Mucosa of rectum (tissue), 2 donors: ENCODE measurements at regions not wholly inside any gene's neighbourhood (a gene's known extent, or its start where the extent isn't known, plus 50 kb on each side); places are given as distances from the start of the nearest gene placed in this dataset.

Experiments used
- H3K27ac ChIP-seq, 2 donors: one replicate each; pipeline ENCODE4 v1.7.0; 2013; ENCODE audit warnings: inconsistent platforms in 2 of 2, low read depth in 2 of 2, low read length in 2 of 2
- H3K27me3 ChIP-seq, 2 donors: one replicate each; pipeline ENCODE4 v1.7.0; 2013; ENCODE audit warnings: low read length in 2 of 2; ENCODE audit not compliant: control insufficient read depth in 2 of 2, insufficient read depth in 2 of 2
- H3K36me3 ChIP-seq, 2 donors: one replicate each; pipeline ENCODE4 v1.7.0; 2013; ENCODE audit warnings: low read length in 2 of 2; ENCODE audit not compliant: control insufficient read depth in 2 of 2, insufficient read depth in 2 of 2
- H3K4me1 ChIP-seq, 2 donors: one replicate each; pipeline ENCODE4 v1.7.0; 2013; ENCODE audit warnings: low read length in 2 of 2, mild to moderate bottlenecking in 1 of 2; ENCODE audit not compliant: control insufficient read depth in 2 of 2, insufficient read depth in 2 of 2
- H3K4me3 ChIP-seq, 2 donors: one replicate each; pipeline ENCODE4 v1.7.0; 2013; ENCODE audit warnings: low read length in 2 of 2
- H3K9ac ChIP-seq, 2 donors: one replicate each; pipeline ENCODE4 v1.7.0; 2013; ENCODE audit warnings: low read length in 2 of 2, low read depth in 1 of 2, mild to moderate bottlenecking in 1 of 2
- H3K9me3 ChIP-seq, 2 donors: one replicate each; pipeline ENCODE4 v1.7.0; 2013; ENCODE audit warnings: low read length in 2 of 2; ENCODE audit not compliant: control insufficient read depth in 2 of 2
- donor health status: healthy.
- donor health status: Normal muscosa, but diverticular disease.

DNA sequence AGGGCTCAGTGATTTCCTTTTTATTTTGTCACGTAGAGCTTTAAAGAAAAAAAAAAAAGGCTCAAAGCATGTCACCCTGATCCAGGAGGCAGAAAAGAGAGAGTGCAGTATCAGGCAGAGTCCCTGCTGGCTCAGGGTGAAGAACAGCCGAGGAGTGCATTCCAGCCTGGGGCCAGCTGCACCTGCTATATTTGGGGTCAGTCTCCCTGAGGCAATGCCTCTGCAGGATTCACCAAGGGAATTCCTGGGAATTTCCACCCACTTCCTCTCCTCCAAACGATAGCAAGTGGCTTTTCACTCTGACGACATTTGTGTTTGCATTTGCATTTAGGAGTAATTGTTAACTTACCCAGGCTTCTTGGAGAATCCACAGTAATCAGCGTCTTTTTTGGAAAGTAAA is 202.9 kb upstream of the CTNNB1 start:
- Histone ChIP-seq H3K27ac (no peak overlapping the region), H3K9me3 (no peaks in the 10 kb centered on the region), H3K4me1 (no peaks in the 10 kb centered on the region), H3K36me3 (no peaks in the 10 kb centered on the region), H3K9ac (no peak overlapping the region), H3K27me3 (no peaks in the 10 kb centered on the region), H3K4me3 (no peak overlapping the region)

DNA sequence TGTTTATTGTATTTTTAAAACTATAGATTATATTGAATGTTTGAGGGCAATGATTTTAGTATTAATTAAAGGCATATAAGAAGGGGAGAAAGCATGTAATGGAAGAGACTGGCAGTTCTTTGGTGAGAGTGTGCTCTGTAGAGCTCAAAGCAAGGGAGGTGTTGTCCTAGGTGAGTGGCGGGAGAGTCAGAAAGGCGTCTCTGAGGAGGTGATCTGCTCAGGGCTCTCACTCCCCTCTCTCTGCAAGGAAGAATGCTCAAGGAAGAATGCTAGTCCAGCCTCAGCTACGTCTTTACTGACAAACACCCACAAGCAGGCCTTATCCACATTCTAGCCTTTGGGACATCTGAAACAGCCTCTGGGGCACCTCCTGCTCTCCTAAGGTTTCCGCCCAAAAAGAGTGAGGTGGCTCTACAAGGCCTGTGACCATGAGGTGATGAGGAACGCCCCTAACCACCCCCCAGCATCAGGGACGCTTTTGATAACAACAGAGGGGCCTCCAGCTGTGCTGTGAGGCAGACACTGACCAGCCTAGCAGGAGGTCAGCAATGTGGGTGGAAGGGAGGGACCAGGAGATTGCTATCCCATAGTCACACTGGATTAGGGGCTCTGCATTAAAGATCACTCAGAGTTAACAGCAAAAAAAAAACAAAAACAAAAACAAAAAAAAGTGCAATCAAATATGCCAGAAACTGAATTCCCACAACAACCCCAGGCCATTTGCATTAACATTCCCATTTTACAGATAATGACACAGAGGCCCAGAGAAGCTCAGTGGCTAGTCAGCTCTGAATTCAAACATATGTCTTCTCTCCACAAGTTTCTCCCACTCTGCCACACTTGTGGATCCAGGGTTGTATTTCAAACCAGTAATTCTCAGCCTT is 202.2 kb upstream of the CTNNB1 start:
- Histone ChIP-seq H3K4me1 (no peaks in the 10 kb centered on the region), H3K27me3 (no peaks in the 10 kb centered on the region), H3K9ac (no peak overlapping the region), H3K36me3 (no peaks in the 10 kb centered on the region), H3K4me3 (no peak overlapping the region), H3K27ac (no peak overlapping the region), H3K9me3 (no peaks in the 10 kb centered on the region)

DNA sequence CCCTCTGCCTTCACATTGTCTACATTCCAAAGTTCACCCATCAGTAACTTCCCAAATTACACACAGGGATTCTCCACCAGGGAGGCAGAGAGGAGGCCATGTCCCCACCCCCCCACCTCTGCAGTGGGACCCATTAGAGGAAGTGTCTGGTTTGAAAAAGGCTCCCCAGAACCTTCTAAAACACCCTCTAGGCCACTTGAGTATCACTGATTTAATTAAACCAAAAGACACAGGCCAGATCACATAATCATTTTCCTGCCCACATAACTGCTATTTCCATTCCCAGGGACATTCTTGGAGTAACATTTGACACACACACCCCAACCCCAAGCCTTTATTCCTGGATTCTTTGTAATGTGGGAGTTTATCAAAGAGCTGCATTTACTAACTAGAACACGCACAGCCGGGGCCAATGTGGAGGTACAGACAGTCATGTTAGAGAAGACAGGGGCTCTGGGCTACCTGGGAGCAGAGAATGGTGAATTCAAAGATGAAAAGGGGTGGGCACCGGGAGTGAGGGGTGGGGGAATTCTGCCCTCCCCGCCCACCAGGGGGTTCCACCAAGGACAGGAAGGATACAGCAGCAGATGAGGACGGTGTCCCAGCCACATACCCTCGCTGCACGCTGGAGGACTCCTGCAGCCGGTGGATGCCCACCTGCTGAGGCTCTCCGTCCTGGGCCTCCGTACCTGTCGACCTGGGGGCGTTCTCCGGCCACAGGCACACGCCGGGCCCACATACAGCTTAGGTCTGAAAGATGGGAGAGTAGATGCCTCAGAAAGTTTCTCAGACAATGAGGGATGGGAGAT is 201.4 kb upstream of the CTNNB1 start:
- H3K36me3 ChIP-seq = no peaks in the 10 kb centered on the region
- no peaks in the 10 kb centered on the region for H3K4me1 ChIP-seq
- no peaks in the 10 kb centered on the region for H3K27me3 ChIP-seq
- H3K9ac ChIP-seq = no peak overlapping the region
- H3K9me3 ChIP-seq = no peaks in the 10 kb centered on the region
- H3K4me3 ChIP-seq = no peak overlapping the region
- no peak overlapping the region for H3K27ac ChIP-seq

DNA sequence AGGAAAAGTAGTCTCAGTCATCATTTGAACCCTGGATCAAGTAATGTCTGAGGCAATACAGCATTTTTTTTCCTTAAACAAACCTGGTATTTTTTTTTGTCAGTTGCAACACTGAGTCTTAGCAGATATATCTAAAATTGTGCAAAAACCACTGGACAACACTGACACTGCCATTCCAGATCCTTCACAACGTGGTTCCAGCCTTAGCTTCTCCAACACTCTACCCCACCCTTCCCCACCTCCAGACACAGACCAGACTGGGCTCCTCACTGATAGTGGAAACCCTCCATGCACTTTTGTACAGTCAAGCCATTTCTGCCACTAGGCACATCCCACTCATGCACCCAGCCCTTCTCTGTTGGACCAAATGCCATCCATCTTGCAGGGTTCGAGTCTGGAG is 199.6 kb upstream of the CTNNB1 start:
- H3K27me3 ChIP-seq = no peaks in the 10 kb centered on the region

DNA sequence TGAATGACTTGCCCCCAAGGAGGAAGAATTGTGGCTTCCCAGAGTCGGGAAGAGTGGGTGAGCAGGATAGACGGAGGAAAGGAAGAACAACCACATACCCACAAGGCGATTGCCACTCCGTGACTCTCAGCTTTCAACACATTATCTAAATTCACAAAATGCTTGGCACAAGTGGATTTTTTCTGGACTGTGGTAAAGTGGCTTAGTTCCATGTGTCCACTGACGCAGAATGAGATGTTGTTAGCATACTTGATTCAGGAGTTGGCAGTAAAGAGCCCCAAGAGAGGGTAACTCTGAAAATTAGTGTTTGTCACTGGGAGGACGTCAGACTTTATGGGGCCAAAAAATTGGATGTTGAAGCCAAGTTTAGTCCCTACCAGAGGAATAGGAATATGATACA is 198.8 kb upstream of the CTNNB1 start:
- no peaks in the 10 kb centered on the region for H3K9me3 ChIP-seq
- H3K27me3 ChIP-seq = no peaks in the 10 kb centered on the region
- H3K9ac ChIP-seq = no peak overlapping the region
- H3K4me1 ChIP-seq = no peaks in the 10 kb centered on the region
- H3K4me3 ChIP-seq = no peak overlapping the region
- H3K36me3 ChIP-seq = no peaks in the 10 kb centered on the region
- no peak overlapping the region for H3K27ac ChIP-seq

More for the DNA sequence above, 199.6 kb upstream of the CTNNB1 start:
- no peaks in the 10 kb centered on the region for H3K9me3 ChIP-seq
- no peaks in the 10 kb centered on the region for H3K36me3 ChIP-seq
- H3K4me3 ChIP-seq = no peak overlapping the region
- no peak overlapping the region for H3K27ac ChIP-seq
- H3K4me1 ChIP-seq = no peaks in the 10 kb centered on the region
- no peak overlapping the region for H3K9ac ChIP-seq

DNA sequence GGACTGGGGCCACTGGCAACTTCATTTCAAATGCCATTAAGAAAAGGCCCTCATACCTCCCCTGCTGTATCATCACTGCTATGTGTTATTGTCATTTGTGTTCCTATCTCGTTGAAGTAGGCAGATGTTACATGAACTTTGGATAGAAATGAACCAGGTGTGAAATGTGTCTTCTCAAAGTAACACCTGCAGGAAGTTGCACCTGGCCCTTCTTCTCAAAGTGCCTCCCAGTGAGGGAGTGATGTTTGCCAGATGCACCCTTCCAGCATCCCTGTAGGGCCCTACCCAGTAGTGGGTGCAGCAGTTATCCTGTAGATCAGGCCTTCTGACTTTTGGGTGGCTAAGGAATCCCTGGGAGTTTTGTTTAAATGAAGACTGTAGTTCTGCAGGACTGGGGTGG is 197.7 kb upstream of the CTNNB1 start:
- no peaks in the 10 kb centered on the region for H3K9me3 ChIP-seq
- no peak overlapping the region for H3K4me3 ChIP-seq
- H3K4me1 ChIP-seq = no peaks in the 10 kb centered on the region
- no peaks in the 10 kb centered on the region for H3K27me3 ChIP-seq
- no peak overlapping the region for H3K9ac ChIP-seq
- no peak overlapping the region for H3K27ac ChIP-seq
- no peaks in the 10 kb centered on the region for H3K36me3 ChIP-seq

DNA sequence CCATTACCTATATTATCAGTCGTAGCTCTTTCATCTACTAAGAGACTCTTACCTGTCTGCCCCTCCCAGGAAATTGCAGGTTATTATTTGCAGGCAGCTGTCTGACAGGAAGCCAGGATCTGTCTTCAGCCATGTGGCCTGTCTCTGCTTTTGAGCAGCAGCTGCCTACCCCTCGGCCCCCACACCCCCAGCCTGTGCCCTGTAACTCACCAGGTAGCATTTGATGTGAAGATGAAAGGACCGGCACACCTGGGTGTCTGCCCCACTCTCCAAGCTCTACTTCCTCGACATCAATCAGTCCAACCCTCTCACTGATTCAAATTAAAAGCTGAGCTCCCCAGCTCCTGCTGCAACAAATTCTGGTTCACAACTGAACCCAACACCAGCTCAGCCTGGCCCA is 197.2 kb upstream of the CTNNB1 start:
- no peak overlapping the region for H3K4me3 ChIP-seq
- H3K36me3 ChIP-seq = no peaks in the 10 kb centered on the region
- H3K4me1 ChIP-seq = no peaks in the 10 kb centered on the region
- H3K9ac ChIP-seq = no peak overlapping the region
- no peak overlapping the region for H3K27ac ChIP-seq
- H3K9me3 ChIP-seq = no peaks in the 10 kb centered on the region
- no peaks in the 10 kb centered on the region for H3K27me3 ChIP-seq

DNA sequence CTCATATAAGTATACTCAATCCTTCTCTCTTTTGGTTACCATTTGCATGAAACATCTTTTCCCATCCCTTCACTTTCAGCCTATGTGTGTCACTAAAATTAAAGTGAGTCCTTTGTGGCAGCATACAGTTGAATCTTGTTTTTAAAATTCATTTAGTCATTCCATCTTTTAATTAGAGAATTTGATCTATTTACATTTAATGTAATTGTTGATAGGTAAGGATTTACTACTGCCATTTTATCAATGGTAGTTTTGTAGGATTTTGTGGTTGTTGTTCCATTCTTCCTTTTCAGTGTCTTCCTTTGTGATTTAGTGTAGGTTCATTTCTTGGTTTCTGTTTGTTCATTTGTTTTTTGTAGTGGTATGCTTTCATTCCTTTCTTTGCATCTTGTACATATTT is 191.9 kb upstream of the CTNNB1 start:
- H3K9ac ChIP-seq = no peak overlapping the region
- no peaks in the 10 kb centered on the region for H3K9me3 ChIP-seq
- no peaks in the 10 kb centered on the region for H3K4me1 ChIP-seq
- H3K27ac ChIP-seq = no peak overlapping the region
- no peak overlapping the region for H3K4me3 ChIP-seq
- H3K36me3 ChIP-seq = no peaks in the 10 kb centered on the region
- H3K27me3 ChIP-seq = no peaks in the 10 kb centered on the region

DNA sequence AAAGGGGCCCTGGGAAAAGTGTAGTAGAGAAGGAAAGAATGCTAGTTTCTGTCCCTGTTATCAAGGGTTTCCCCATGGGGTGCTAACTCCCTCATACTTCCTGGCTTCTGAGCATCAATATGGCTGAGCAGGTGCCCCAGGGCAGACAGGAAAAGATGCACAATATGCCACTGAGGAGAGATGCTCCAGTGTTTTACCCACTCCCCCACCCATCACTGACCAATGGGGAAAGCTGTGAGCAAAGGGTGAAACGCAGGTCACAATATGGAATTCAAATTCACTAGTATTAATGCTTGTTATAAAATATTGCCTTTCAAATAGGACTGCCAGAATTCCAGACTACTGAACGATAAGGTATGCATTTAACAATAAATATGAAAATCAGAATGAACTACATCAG is 187.5 kb upstream of the CTNNB1 start:
- no peaks in the 10 kb centered on the region for H3K9me3 ChIP-seq
- H3K4me3 ChIP-seq = no peak overlapping the region
- H3K36me3 ChIP-seq = no peaks in the 10 kb centered on the region
- no peak overlapping the region for H3K9ac ChIP-seq
- H3K4me1 ChIP-seq = no peaks in the 10 kb centered on the region
- no peak overlapping the region for H3K27ac ChIP-seq
- H3K27me3 ChIP-seq = no peaks in the 10 kb centered on the region

DNA sequence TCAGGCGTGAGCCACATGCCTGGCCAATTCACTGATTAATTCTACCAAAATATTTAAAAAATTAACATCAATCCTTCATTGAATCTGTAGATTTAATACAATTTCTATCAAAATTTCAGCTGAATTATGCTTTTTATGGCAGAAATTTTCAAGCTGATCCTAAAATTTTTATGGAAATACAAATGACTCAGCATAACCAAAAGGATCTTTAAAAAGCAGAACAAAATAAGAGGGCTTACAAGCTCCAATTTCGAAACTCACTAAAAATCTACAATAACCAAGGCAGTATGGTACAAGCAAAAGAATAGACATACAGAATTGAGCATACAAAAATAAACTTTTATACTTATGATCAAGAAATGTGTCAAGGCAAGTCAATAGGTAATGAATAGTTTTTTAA is 180.4 kb upstream of the CTNNB1 start:
- H3K36me3 ChIP-seq = no peaks in the 10 kb centered on the region
- no peak overlapping the region for H3K27ac ChIP-seq
- no peaks in the 10 kb centered on the region for H3K27me3 ChIP-seq
- no peaks in the 10 kb centered on the region for H3K9me3 ChIP-seq
- H3K4me3 ChIP-seq = no peak overlapping the region
- H3K9ac ChIP-seq = no peak overlapping the region
- no peaks in the 10 kb centered on the region for H3K4me1 ChIP-seq
